ENCODE measurements at regions not wholly inside any gene's neighbourhood (a gene's known extent, or its start where the extent isn't known, plus 50 kb on each side); places are given as distances from the start of the nearest gene placed in this dataset.

DNA sequence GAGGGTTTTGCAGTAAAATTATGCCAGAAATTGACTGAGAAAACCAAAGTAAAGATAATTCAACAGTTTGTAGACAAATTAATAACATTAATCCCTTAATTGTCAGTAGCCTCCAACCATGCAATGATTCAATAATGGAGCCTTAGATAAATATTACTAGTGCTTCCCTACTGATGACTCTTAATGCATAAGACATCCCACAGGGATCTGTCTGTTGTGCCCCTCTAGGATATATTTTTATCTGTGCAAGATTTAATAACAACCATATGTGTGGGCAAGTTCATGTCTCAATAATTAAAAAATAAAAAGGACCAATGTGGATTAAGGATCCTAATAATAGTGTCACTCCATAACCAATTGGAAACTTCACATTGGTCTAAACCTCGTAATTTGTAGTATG, 230.3 kb upstream of the TCF4 start:
- TF ChIP-seq, protein P1, sequence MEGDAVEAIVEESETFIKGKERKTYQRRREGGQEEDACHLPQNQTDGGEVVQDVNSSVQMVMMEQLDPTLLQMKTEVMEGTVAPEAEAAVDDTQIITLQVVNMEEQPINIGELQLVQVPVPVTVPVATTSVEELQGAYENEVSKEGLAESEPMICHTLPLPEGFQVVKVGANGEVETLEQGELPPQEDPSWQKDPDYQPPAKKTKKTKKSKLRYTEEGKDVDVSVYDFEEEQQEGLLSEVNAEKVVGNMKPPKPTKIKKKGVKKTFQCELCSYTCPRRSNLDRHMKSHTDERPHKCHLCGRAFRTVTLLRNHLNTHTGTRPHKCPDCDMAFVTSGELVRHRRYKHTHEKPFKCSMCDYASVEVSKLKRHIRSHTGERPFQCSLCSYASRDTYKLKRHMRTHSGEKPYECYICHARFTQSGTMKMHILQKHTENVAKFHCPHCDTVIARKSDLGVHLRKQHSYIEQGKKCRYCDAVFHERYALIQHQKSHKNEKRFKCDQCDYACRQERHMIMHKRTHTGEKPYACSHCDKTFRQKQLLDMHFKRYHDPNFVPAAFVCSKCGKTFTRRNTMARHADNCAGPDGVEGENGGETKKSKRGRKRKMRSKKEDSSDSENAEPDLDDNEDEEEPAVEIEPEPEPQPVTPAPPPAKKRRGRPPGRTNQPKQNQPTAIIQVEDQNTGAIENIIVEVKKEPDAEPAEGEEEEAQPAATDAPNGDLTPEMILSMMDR (IDR thresholded peaks at IDR 0.05): no peak
- TF ChIP-seq POLR2A (IDR thresholded peaks at IDR 0.05) (no peak), EP300 (IDR thresholded peaks at IDR 0.05) (no peak)

Measured in ovary (tissue), 3 donors.